ENCODE measurements at regions not wholly inside any gene's neighbourhood (a gene's known extent, or its start where the extent isn't known, plus 50 kb on each side); places are given as distances from the start of the nearest gene placed in this dataset.

- no peak for DNase-seq (ENCODE audit: low read depth)
Observed at GRCh38 chr15:81987628-81988027, 58.2 kb downstream of the MEX3B start.

GRCh38 chr15:81983497-81983896, 62.3 kb downstream of the MEX3B start:
- DNase-seq (ENCODE audit: low read depth), result no peak

- no peak for DNase-seq (ENCODE audit: low read depth)
Observed at GRCh38 chr15:81982808-81983207, 63.0 kb downstream of the MEX3B start.

GRCh38 chr15:81981908-81982307, 63.9 kb downstream of the MEX3B start:
- no peak for DNase-seq (ENCODE audit: low read depth)

GRCh38 chr15:81977464-81977863, 68.4 kb downstream of the MEX3B start:
- no peak for DNase-seq (ENCODE audit: low read depth)

- no peak for DNase-seq (ENCODE audit: low read depth)
Observed at GRCh38 chr15:81968691-81969090, 77.1 kb downstream of the MEX3B start.

GRCh38 chr15:81966631-81967030, 79.2 kb downstream of the MEX3B start:
- no peak for DNase-seq (ENCODE audit: low read depth)

GRCh38 chr15:81962482-81962881, 83.3 kb downstream of the MEX3B start:
- DNase-seq (ENCODE audit: low read depth), result no peak

- DNase-seq (ENCODE audit: low read depth), result no peak
Observed at GRCh38 chr15:81959196-81959595, 86.6 kb downstream of the MEX3B start.

GRCh38 chr15:81957698-81958097, 88.1 kb downstream of the MEX3B start:
- DNase-seq (ENCODE audit: low read depth), result no peak

- no peak for DNase-seq (ENCODE audit: low read depth)
Observed at GRCh38 chr15:81955382-81956062, 90.3 kb downstream of the MEX3B start.

GRCh38 chr15:81954158-81954783, 91.5 kb downstream of the MEX3B start:
- no peak for DNase-seq (ENCODE audit: low read depth)

- DNase-seq (ENCODE audit: low read depth), result no peak
Observed at GRCh38 chr15:81950841-81951414, 94.9 kb downstream of the MEX3B start.

GRCh38 chr15:81948751-81949150, 97.1 kb downstream of the MEX3B start:
- DNase-seq (ENCODE audit: low read depth), result no peak

GRCh38 chr15:81948222-81948621, 97.6 kb downstream of the MEX3B start:
- no peak for DNase-seq (ENCODE audit: low read depth)

GRCh38 chr15:81947548-81947947, 98.3 kb downstream of the MEX3B start:
- DNase-seq (ENCODE audit: low read depth), result no peak

GRCh38 chr15:81945014-81945615, 100.7 kb downstream of the MEX3B start:
- DNase-seq (ENCODE audit: low read depth), result no peak

- no peak for DNase-seq (ENCODE audit: low read depth)
Observed at GRCh38 chr15:81942655-81943195, 103.1 kb downstream of the MEX3B start.

- no peak for DNase-seq (ENCODE audit: low read depth)
Observed at GRCh38 chr15:81942157-81942556, 103.7 kb downstream of the MEX3B start.

GRCh38 chr15:81941479-81941878, 104.3 kb downstream of the MEX3B start:
- no peak for DNase-seq (ENCODE audit: low read depth)

GRCh38 chr15:81940467-81941451, 105.1 kb downstream of the MEX3B start:
- DNase-seq (ENCODE audit: low read depth), result no peak
